Activated naive CD4-positive, alpha-beta T cell treated with anti-CD3 and anti-CD28 coated beads, Interleukin-2, amount 10 ng/mL, durations not matched to agents 7 days and 5 days (primary cell): ENCODE measurements at regions not wholly inside any gene's neighbourhood (a gene's known extent, or its start where the extent isn't known, plus 50 kb on each side); places are given as distances from the start of the nearest gene placed in this dataset.

Source experiments
- CTCF ChIA-PET: fragments of 350-600 bp; sonication (Branson Sonifier 250); formaldehyde crosslinking; loops from one replicate; lab custom pipeline; 2021; ENCODE audit warnings: antibody characterized with exemption; lab: Charles Lee
- DNase-seq: peaks from one replicate; pipeline ENCODE4 v3.0.0-alpha.2; 2020
- H3K27ac Mint-ChIP-seq: one replicate; pipeline ENCODE4 v1.8.0; 2021; ENCODE audit warnings: mild to moderate bottlenecking, moderate library complexity, mixed read lengths
- H3K27me3 Mint-ChIP-seq: one replicate; pipeline ENCODE4 v1.8.0; 2021; ENCODE audit warnings: mild to moderate bottlenecking, mixed read lengths
- H3K36me3 Mint-ChIP-seq: one replicate; pipeline ENCODE4 v1.8.0; 2021; ENCODE audit warnings: mixed read lengths
- H3K4me1 Mint-ChIP-seq: one replicate; pipeline ENCODE4 v1.8.0; 2021; ENCODE audit warnings: mixed read lengths
- H3K4me3 Mint-ChIP-seq: one replicate; pipeline ENCODE4 v1.8.0; 2021; ENCODE audit warnings: mild to moderate bottlenecking, moderate library complexity, mixed read lengths
- H3K9me3 Mint-ChIP-seq: one replicate; pipeline ENCODE4 v1.8.0; 2021; ENCODE audit warnings: mixed read lengths

- no peak overlapping the region for H3K27ac Mint-ChIP-seq
- H3K36me3 Mint-ChIP-seq: no peaks in the 10 kb centered on the region
- H3K9me3 Mint-ChIP-seq: no peaks in the 10 kb centered on the region
- CTCF ChIA-PET: no interaction called here
- H3K27me3 Mint-ChIP-seq: no peaks in the 10 kb centered on the region
- no peak overlapping the region for H3K4me3 Mint-ChIP-seq
- no peak for DNase-seq
- no peaks in the 10 kb centered on the region for H3K4me1 Mint-ChIP-seq
Measured at GRCh38 chr12:97323154-97323553, 139.4 kb upstream of the RMST start.

GRCh38 chr12:97324471-97324870, 138.1 kb upstream of the RMST start:
- Mint-ChIP-seq H3K27me3 (no peaks in the 10 kb centered on the region), H3K4me3 (no peak overlapping the region), H3K4me1 (no peaks in the 10 kb centered on the region), H3K27ac (no peak overlapping the region), H3K9me3 (no peaks in the 10 kb centered on the region), H3K36me3 (no peaks in the 10 kb centered on the region)
- DNase-seq: no peak
- CTCF ChIA-PET: no interaction called here

- Mint-ChIP-seq H3K4me1 (no peaks in the 10 kb centered on the region), H3K27ac (no peak overlapping the region), H3K9me3 (no peaks in the 10 kb centered on the region), H3K27me3 (peaks cover 4% of the 10 kb centered on the region), H3K36me3 (no peaks in the 10 kb centered on the region), H3K4me3 (no peak overlapping the region)
- DNase-seq: no peak
- CTCF ChIA-PET: no interaction called here
Measured at GRCh38 chr12:97335115-97335514, 127.5 kb upstream of the RMST start.

GRCh38 chr12:97336900-97337751, 125.5 kb upstream of the RMST start:
- DNase-seq: no peak
- CTCF ChIA-PET: no interaction called here
- peaks cover under 1% of the 10 kb centered on the region for H3K27me3 Mint-ChIP-seq
- H3K27ac Mint-ChIP-seq: no peak overlapping the region
- no peaks in the 10 kb centered on the region for H3K4me1 Mint-ChIP-seq
- H3K36me3 Mint-ChIP-seq: no peaks in the 10 kb centered on the region
- H3K9me3 Mint-ChIP-seq: no peaks in the 10 kb centered on the region
- no peak overlapping the region for H3K4me3 Mint-ChIP-seq

- no peak overlapping the region for H3K4me3 Mint-ChIP-seq
- no peaks in the 10 kb centered on the region for H3K27me3 Mint-ChIP-seq
- no peaks in the 10 kb centered on the region for H3K9me3 Mint-ChIP-seq
- H3K4me1 Mint-ChIP-seq: no peaks in the 10 kb centered on the region
- CTCF ChIA-PET: no interaction called here
- no peak overlapping the region for H3K27ac Mint-ChIP-seq
- no peaks in the 10 kb centered on the region for H3K36me3 Mint-ChIP-seq
- DNase-seq: no peak
Measured at GRCh38 chr12:97342130-97342529, 120.5 kb upstream of the RMST start.

- H3K4me1 Mint-ChIP-seq: no peaks in the 10 kb centered on the region
- no peak for DNase-seq
- H3K9me3 Mint-ChIP-seq: no peaks in the 10 kb centered on the region
- CTCF ChIA-PET: no interaction called here
- H3K36me3 Mint-ChIP-seq: no peaks in the 10 kb centered on the region
- H3K4me3 Mint-ChIP-seq: no peak overlapping the region
- H3K27ac Mint-ChIP-seq: no peak overlapping the region
- H3K27me3 Mint-ChIP-seq: no peaks in the 10 kb centered on the region
Measured at GRCh38 chr12:97347956-97348355, 114.6 kb upstream of the RMST start.

GRCh38 chr12:97358361-97358760, 104.2 kb upstream of the RMST start:
- H3K27me3 Mint-ChIP-seq: no peaks in the 10 kb centered on the region

GRCh38 chr12:97359021-97359690, 103.4 kb upstream of the RMST start:
- DNase-seq: no peak
- no peak overlapping the region for H3K4me3 Mint-ChIP-seq
- H3K27me3 Mint-ChIP-seq: no peaks in the 10 kb centered on the region
- H3K4me1 Mint-ChIP-seq: no peaks in the 10 kb centered on the region
- no peaks in the 10 kb centered on the region for H3K9me3 Mint-ChIP-seq
- CTCF ChIA-PET: interaction anchor here (0.6 kb wide), 1 partner anchor 70 kb away, joined by 3 read pairs; no protein-coding TSS in a partner anchor
- no peak overlapping the region for H3K27ac Mint-ChIP-seq
- H3K36me3 Mint-ChIP-seq: no peaks in the 10 kb centered on the region

More at GRCh38 chr12:97358361-97358760, 104.2 kb upstream of the RMST start:
- Mint-ChIP-seq H3K9me3 (no peaks in the 10 kb centered on the region), H3K27ac (no peak overlapping the region), H3K4me3 (no peak overlapping the region), H3K4me1 (no peaks in the 10 kb centered on the region), H3K36me3 (no peaks in the 10 kb centered on the region)
- DNase-seq: no peak
- CTCF ChIA-PET: interaction anchor here (0.6 kb wide), 1 partner anchor 71 kb away, joined by 3 read pairs; no protein-coding TSS in a partner anchor

GRCh38 chr12:97363693-97364092, 98.9 kb upstream of the RMST start:
- no peaks in the 10 kb centered on the region for H3K27me3 Mint-ChIP-seq
- H3K9me3 Mint-ChIP-seq: no peaks in the 10 kb centered on the region
- no peak for DNase-seq
- no peak overlapping the region for H3K27ac Mint-ChIP-seq
- no peaks in the 10 kb centered on the region for H3K4me1 Mint-ChIP-seq
- CTCF ChIA-PET: no interaction called here
- H3K36me3 Mint-ChIP-seq: no peaks in the 10 kb centered on the region
- H3K4me3 Mint-ChIP-seq: no peak overlapping the region

GRCh38 chr12:97368462-97369163, 94.0 kb upstream of the RMST start:
- CTCF ChIA-PET: no interaction called here
- Mint-ChIP-seq H3K4me3 (no peak overlapping the region), H3K27me3 (no peaks in the 10 kb centered on the region), H3K4me1 (no peaks in the 10 kb centered on the region), H3K36me3 (no peaks in the 10 kb centered on the region), H3K27ac (no peak overlapping the region), H3K9me3 (no peaks in the 10 kb centered on the region)
- no peak for DNase-seq

- CTCF ChIA-PET: no interaction called here
- Mint-ChIP-seq H3K27me3 (no peaks in the 10 kb centered on the region), H3K27ac (no peak overlapping the region), H3K4me1 (no peaks in the 10 kb centered on the region), H3K4me3 (no peak overlapping the region), H3K9me3 (no peaks in the 10 kb centered on the region), H3K36me3 (no peaks in the 10 kb centered on the region)
- DNase-seq: no peak
Measured at GRCh38 chr12:97375310-97375709, 87.3 kb upstream of the RMST start.

GRCh38 chr12:97380440-97380839, 82.2 kb upstream of the RMST start:
- CTCF ChIA-PET: no interaction called here
- no peaks in the 10 kb centered on the region for H3K9me3 Mint-ChIP-seq
- H3K4me1 Mint-ChIP-seq: no peaks in the 10 kb centered on the region
- H3K27ac Mint-ChIP-seq: no peak overlapping the region
- H3K27me3 Mint-ChIP-seq: no peaks in the 10 kb centered on the region
- no peak overlapping the region for H3K4me3 Mint-ChIP-seq
- DNase-seq: no peak
- H3K36me3 Mint-ChIP-seq: no peaks in the 10 kb centered on the region

GRCh38 chr12:97385121-97385520, 77.5 kb upstream of the RMST start:
- Mint-ChIP-seq H3K27me3 (no peaks in the 10 kb centered on the region), H3K9me3 (no peaks in the 10 kb centered on the region), H3K27ac (no peak overlapping the region), H3K36me3 (no peaks in the 10 kb centered on the region), H3K4me3 (no peak overlapping the region), H3K4me1 (no peaks in the 10 kb centered on the region)
- CTCF ChIA-PET: no interaction called here
- no peak for DNase-seq

GRCh38 chr12:97386133-97386581, 76.4 kb upstream of the RMST start:
- H3K4me1 Mint-ChIP-seq: no peaks in the 10 kb centered on the region
- no peak overlapping the region for H3K27ac Mint-ChIP-seq
- no peaks in the 10 kb centered on the region for H3K27me3 Mint-ChIP-seq
- no peaks in the 10 kb centered on the region for H3K36me3 Mint-ChIP-seq
- no peak overlapping the region for H3K4me3 Mint-ChIP-seq
- CTCF ChIA-PET: no interaction called here
- no peak for DNase-seq
- no peaks in the 10 kb centered on the region for H3K9me3 Mint-ChIP-seq
